ENCODE measurements at regions not wholly inside any gene's neighbourhood (a gene's known extent, or its start where the extent isn't known, plus 50 kb on each side); places are given as distances from the start of the nearest gene placed in this dataset.

DNA sequence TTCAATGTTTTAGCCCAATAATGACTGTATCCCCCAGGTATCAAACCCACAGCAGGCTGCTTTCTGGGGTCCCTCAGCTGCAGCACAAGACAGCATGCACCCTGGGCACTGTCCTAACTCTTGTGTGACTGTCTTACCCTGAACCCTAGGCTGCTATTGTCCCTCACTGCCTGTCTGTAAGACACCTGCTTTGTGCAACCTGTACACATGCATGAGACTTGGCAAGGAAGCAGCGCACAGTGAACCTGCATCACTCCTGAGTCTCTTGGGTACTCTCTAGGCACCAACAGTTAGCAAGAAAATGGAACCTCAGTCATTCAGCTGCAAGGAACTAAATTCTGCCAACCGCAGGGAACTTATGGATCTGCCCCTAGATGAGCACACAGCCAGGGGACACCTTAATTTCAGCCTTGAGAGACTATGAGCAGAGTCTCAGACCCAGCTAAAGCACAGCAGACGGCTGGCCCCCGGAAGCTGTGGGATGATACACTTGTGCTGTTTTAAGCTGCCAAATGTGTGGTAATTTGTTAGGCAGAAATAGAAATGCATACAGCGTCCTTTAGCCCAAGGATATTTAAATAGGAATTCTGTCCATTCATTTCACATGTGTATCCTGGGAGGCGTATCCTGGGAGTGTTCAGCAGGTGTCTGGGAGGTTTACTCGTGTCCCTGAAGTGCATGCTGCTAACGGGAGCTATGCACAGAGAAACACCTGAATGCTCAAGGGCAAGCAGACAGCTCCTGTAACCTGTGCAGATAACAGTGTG lies 223.8 kb downstream of the KLF13 start:
- Histone ChIP-seq H3K27ac (no peak overlapping the region), H3K4me3 (no peak overlapping the region), H3K4me1 (no peaks in the 10 kb centered on the region), H3K9me3 (no peaks in the 10 kb centered on the region), H3K36me3 (ENCODE audit: low read depth, missing control alignments) (no peaks in the 10 kb centered on the region), H3K27me3 (no peaks in the 10 kb centered on the region)
- WGBS, 2 donors = 76 to 86% methylated on average over 8 of the region's 8 CpGs
- no peak for DNase-seq
- TF ChIP-seq, protein P1, sequence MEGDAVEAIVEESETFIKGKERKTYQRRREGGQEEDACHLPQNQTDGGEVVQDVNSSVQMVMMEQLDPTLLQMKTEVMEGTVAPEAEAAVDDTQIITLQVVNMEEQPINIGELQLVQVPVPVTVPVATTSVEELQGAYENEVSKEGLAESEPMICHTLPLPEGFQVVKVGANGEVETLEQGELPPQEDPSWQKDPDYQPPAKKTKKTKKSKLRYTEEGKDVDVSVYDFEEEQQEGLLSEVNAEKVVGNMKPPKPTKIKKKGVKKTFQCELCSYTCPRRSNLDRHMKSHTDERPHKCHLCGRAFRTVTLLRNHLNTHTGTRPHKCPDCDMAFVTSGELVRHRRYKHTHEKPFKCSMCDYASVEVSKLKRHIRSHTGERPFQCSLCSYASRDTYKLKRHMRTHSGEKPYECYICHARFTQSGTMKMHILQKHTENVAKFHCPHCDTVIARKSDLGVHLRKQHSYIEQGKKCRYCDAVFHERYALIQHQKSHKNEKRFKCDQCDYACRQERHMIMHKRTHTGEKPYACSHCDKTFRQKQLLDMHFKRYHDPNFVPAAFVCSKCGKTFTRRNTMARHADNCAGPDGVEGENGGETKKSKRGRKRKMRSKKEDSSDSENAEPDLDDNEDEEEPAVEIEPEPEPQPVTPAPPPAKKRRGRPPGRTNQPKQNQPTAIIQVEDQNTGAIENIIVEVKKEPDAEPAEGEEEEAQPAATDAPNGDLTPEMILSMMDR (IDR thresholded peaks at IDR 0.05) = no peak
- TF ChIP-seq POLR2A (IDR thresholded peaks at IDR 0.05) = no peak
- intact Hi-C loops (cut with DNase I; ENCODE audit: low total_unique reads) = no loop called here

DNA sequence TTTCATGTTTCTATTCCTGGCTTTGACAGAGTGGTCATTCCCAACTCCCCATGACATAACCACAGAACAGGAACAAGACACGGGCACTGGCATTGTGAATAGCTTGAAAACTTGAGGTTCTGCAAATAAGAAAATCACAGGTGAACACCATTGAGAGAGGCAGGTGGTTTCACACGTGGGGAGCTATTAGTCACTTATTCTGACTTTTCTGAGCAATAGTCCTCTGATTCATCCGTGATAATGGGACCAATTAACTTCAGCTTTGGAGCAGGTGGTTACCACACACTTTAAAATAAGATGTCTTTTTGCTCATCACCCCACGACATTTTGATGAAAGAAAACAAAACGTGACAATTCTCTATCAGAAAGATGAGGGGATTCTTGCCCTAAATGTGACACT lies 224.7 kb downstream of the KLF13 start:
- 72 to 86% methylated on average over 5 of the region's 5 CpGs for WGBS, 2 donors
- no peak overlapping the region for H3K4me3 ChIP-seq
- TF ChIP-seq, protein P1 (IDR thresholded peaks at IDR 0.05) = no peak
- no peak for TF ChIP-seq POLR2A (IDR thresholded peaks at IDR 0.05)
- H3K27me3 ChIP-seq = no peaks in the 10 kb centered on the region
- H3K27ac ChIP-seq = no peak overlapping the region
- no peak for DNase-seq
- no peaks in the 10 kb centered on the region for H3K9me3 ChIP-seq
- H3K36me3 ChIP-seq (ENCODE audit: low read depth, missing control alignments) = no peaks in the 10 kb centered on the region
- no peaks in the 10 kb centered on the region for H3K4me1 ChIP-seq
- intact Hi-C loops (cut with DNase I; ENCODE audit: low total_unique reads) = no loop called here

GRCh38 chr15:31552482-31553099 lies 226.0 kb downstream of the KLF13 start:
- no peak for TF ChIP-seq POLR2A (IDR thresholded peaks at IDR 0.05)
- TF ChIP-seq, protein P1 (IDR thresholded peaks at IDR 0.05) = no peak
- 92 to 95% methylated on average over 13 of the region's 13 CpGs for WGBS, 2 donors
- DNase-seq = no peak
- Histone ChIP-seq H3K36me3 (ENCODE audit: low read depth, missing control alignments) (no peaks in the 10 kb centered on the region), H3K4me3 (no peak overlapping the region), H3K27me3 (no peaks in the 10 kb centered on the region), H3K27ac (no peak overlapping the region), H3K4me1 (no peaks in the 10 kb centered on the region), H3K9me3 (no peaks in the 10 kb centered on the region)
- intact Hi-C loops (cut with DNase I; ENCODE audit: low total_unique reads) = no loop called here

DNA sequence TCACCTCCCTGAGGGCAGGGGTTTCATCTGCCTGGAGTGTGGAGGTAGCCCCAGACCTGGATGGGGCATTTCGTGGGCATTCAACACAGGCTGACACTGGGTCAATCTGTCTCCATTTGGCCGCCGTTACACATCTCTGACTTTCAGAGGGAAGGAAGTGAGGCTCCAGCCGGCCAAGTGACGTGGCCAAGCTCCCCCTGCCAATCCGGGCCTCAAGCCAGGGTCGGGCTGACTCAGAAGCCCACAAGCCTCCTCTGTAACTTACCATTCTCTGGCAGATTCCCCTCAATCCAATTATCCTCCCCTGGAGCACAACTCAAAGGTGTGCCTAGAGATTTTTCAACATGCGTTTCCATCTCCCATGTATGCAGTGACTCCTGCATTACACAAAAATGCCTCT lies 227.6 kb downstream of the KLF13 start:
- H3K27ac ChIP-seq = no peak overlapping the region
- TF ChIP-seq, protein P1 (IDR thresholded peaks at IDR 0.05) = no peak

GRCh38 chr15:31555022-31555421 lies 228.4 kb downstream of the KLF13 start:
- intact Hi-C loops (cut with DNase I; ENCODE audit: low total_unique reads) = no loop called here
- no peak overlapping the region for H3K27ac ChIP-seq

More for the DNA sequence above, 227.6 kb downstream of the KLF13 start:
- 75 to 90% methylated on average over 2 to 8 of the region's 8 CpGs for WGBS, 2 donors
- Histone ChIP-seq H3K27me3 (no peaks in the 10 kb centered on the region), H3K9me3 (no peaks in the 10 kb centered on the region), H3K4me3 (no peak overlapping the region), H3K36me3 (ENCODE audit: low read depth, missing control alignments) (no peaks in the 10 kb centered on the region), H3K4me1 (no peaks in the 10 kb centered on the region)
- no peak for DNase-seq
- intact Hi-C loops (cut with DNase I; ENCODE audit: low total_unique reads) = no loop called here

More at GRCh38 chr15:31555022-31555421, 228.4 kb downstream of the KLF13 start:
- H3K27me3 ChIP-seq = no peaks in the 10 kb centered on the region
- no peak overlapping the region for H3K4me3 ChIP-seq
- TF ChIP-seq, protein P1 (IDR thresholded peaks at IDR 0.05) = no peak
- TF ChIP-seq POLR2A (IDR thresholded peaks at IDR 0.05) = no peak
- no peak for DNase-seq
- H3K36me3 ChIP-seq (ENCODE audit: low read depth, missing control alignments) = no peaks in the 10 kb centered on the region
- H3K4me1 ChIP-seq = no peaks in the 10 kb centered on the region
- no peaks in the 10 kb centered on the region for H3K9me3 ChIP-seq
- WGBS, 2 donors = 92 to 96% methylated on average over 3 of the region's 3 CpGs

All from testis (tissue), 2 donors.